Gastrocnemius medialis (tissue), 4 donors: ENCODE measurements at regions not wholly inside any gene's neighbourhood (a gene's known extent, or its start where the extent isn't known, plus 50 kb on each side); places are given as distances from the start of the nearest gene placed in this dataset.

Source experiments
- CTCF ChIP-seq, 5 experiments: fragments of 450-650 bp in 3 of 5; fragments of 200-600 bp in 2 of 5; sonication (generic) in 2 of 5; IDR thresholded peaks in 4 of 5; conservative IDR thresholded peaks in 1 of 5; 1 replicate in 4 of 5; 2 replicates in 1 of 5; pipeline ENCODE4 v1.5.1; 2016 to 2019; ENCODE audit warnings: antibody characterized with exemption in 5 of 5, mild to moderate bottlenecking in 3 of 5, moderate library complexity in 3 of 5
- POLR2A ChIP-seq, 2 donors: fragments of 450-650 bp; IDR thresholded peaks; one replicate each; pipeline ENCODE4 v1.6.1; 2017; ENCODE audit warnings: antibody characterized with exemption in 2 of 2, mild to moderate bottlenecking in 2 of 2, moderate library complexity in 2 of 2

GRCh38 chr5:40334242-40334635 lies 345.5 kb upstream of the PTGER4 start:
- TF ChIP-seq CTCF (IDR thresholded peaks at IDR 0.05 in 4 of 5, conservative IDR thresholded peaks at IDR 0.05 in 1 of 5) = no peak
- TF ChIP-seq POLR2A (IDR thresholded peaks at IDR 0.05) = no peak
